Hepatocyte (in vitro differentiated cells): ENCODE measurements at regions not wholly inside any gene's neighbourhood (a gene's known extent, or its start where the extent isn't known, plus 50 kb on each side); places are given as distances from the start of the nearest gene placed in this dataset. TPM values are rescaled to one million over a fixed set of nuclear protein-coding genes. Genes with fewer than 3 reads are reported as not detected.
"Not testable (repeated sequence)": the region's sequence is repeated elsewhere in the genome, so short reads cannot be mapped to it uniquely, and the experiment has no call there.

ENCODE experiments used
- DNase-seq: peaks from one replicate; pipeline ENCODE4 v3.0.0-alpha.2; 2016; ENCODE audit warnings: low spot score
- H2AFZ ChIP-seq: fragments of 200-600 bp; sonication (generic); 2 replicates; pipeline ENCODE4 v1.6.0; 2016; ENCODE audit warnings: antibody characterized with exemption, mild to moderate bottlenecking
- H3K27ac ChIP-seq: fragments of 200-600 bp; sonication (generic); 2 replicates; pipeline ENCODE4 v1.5.1; 2016; ENCODE audit warnings: mild to moderate bottlenecking
- H3K27me3 ChIP-seq: fragments of 200-600 bp; sonication (generic); 2 replicates; pipeline ENCODE4 v1.6.1; 2016
- H3K36me3 ChIP-seq: fragments of 200-600 bp; sonication (generic); replicated peaks from 2 replicates; pipeline ENCODE4 v1.5.1; 2016; ENCODE audit warnings: low read depth; ENCODE audit not compliant: insufficient read depth
- H3K4me1 ChIP-seq: fragments of 200-600 bp; sonication (generic); 2 replicates; pipeline ENCODE4 v1.5.1; 2016; ENCODE audit warnings: mild to moderate bottlenecking, moderate library complexity; ENCODE audit not compliant: insufficient read depth
- H3K4me2 ChIP-seq: fragments of 200-600 bp; sonication (generic); 2 replicates; pipeline ENCODE4 v1.6.0; 2016
- H3K4me3 ChIP-seq: fragments of 200-600 bp; sonication (generic); 2 replicates; pipeline ENCODE4 v1.5.1; 2016; ENCODE audit warnings: mild to moderate bottlenecking
- H3K79me2 ChIP-seq: fragments of 200-600 bp; sonication (generic); 2 replicates; pipeline ENCODE4 v1.6.0; 2017; ENCODE audit warnings: mild to moderate bottlenecking
- H3K9me2 ChIP-seq: fragments of 200-600 bp; sonication (generic); replicated peaks from 2 replicates; pipeline ENCODE4 v1.6.0; 2017; ENCODE audit warnings: mild to moderate bottlenecking; ENCODE audit not compliant: insufficient read depth
- H3K9me3 ChIP-seq: fragments of 200-600 bp; sonication (generic); 2 replicates; pipeline ENCODE4 v1.5.1; 2016; ENCODE audit warnings: low read depth, mild to moderate bottlenecking
- H4K20me1 ChIP-seq: fragments of 200-600 bp; sonication (generic); 2 replicates; pipeline ENCODE4 v1.6.0; 2016; ENCODE audit warnings: mild to moderate bottlenecking; ENCODE audit not compliant: insufficient read depth, poor library complexity, severe bottlenecking
- CTCF ChIP-seq: fragments of 200-600 bp; sonication (generic); IDR thresholded peaks from 2 replicates; pipeline ENCODE4 v1.5.1; 2016; ENCODE audit warnings: antibody characterized with exemption, mild to moderate bottlenecking; ENCODE audit not compliant: poor library complexity
- EZH2 ChIP-seq: fragments of 200-600 bp; sonication (generic); IDR thresholded peaks from 2 replicates; pipeline ENCODE4 v1.6.1; 2016; ENCODE audit warnings: antibody characterized with exemption, mild to moderate bottlenecking, borderline replicate concordance
- EZH2phosphoT487 ChIP-seq: fragments of 200-600 bp; sonication (generic); IDR thresholded peaks from one replicate; pipeline ENCODE4 v1.6.1; 2018; ENCODE audit warnings: antibody characterized with exemption, mild to moderate bottlenecking, low read depth, moderate library complexity; ENCODE audit not compliant: unreplicated experiment, severe bottlenecking
- WGBS: methylation state at CpG from one replicate; pipeline ENCODE4 v1.1.6; 2016; ENCODE audit warnings: low lambda C conversion rate; ENCODE audit errors: missing lambda C conversion rate; 5-methylcytosine and 5-hydroxymethylcytosine counted together
- small RNA-seq: library from RNA; depleted of rRNA; stranded (forward); fragments of <200 nt; gene quantifications from one replicate; pipeline ENCODE3, GENCODE V24; 2014

DNA sequence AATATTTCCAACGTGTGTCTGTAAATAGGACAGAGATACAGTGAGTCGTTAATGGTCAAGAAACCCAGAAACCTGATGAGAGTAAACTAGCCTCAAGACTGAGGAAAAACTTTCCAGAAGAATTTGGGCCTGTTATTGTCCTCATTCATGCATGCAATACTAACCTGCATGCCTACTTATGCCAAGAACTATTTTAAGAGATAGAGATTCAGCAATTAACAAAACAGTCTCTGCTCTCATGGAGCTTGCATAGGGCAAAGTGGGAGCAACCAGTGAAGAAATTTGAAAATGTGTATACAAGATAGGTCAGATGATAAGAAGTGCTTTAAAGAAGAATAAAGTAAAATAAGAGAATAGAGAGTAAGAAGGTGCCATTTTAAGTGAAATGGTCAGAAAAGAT is 66.1 kb upstream of the FRG1 start:
- H3K79me2 ChIP-seq = no peaks in the 10 kb centered on the region
- no peak for DNase-seq
- H3K27ac ChIP-seq = no peak overlapping the region
- no peaks in the 10 kb centered on the region for H3K9me2 ChIP-seq
- H3K27me3 ChIP-seq = no peaks in the 10 kb centered on the region
- H3K4me2 ChIP-seq = no peak overlapping the region
- H3K4me3 ChIP-seq = no peak overlapping the region
- 79% methylated on average over 2 of the region's 2 CpGs for WGBS
- H4K20me1 ChIP-seq = no peaks in the 10 kb centered on the region
- H3K9me3 ChIP-seq = no peaks in the 10 kb centered on the region
- H2AFZ ChIP-seq = no peak overlapping the region
- H3K36me3 ChIP-seq = no peaks in the 10 kb centered on the region
- no peaks in the 10 kb centered on the region for H3K4me1 ChIP-seq
- TF ChIP-seq EZH2phosphoT487 (no peak), EZH2 (no peak), CTCF (no peak)

- not testable (repeated sequence) for H3K27me3 ChIP-seq, H3K27ac ChIP-seq, H3K9me2 ChIP-seq, H3K4me3 ChIP-seq, H2AFZ ChIP-seq, H3K36me3 ChIP-seq, H3K79me2 ChIP-seq, H3K4me2 ChIP-seq, H4K20me1 ChIP-seq, H3K9me3 ChIP-seq, H3K4me1 ChIP-seq
- peak; percentile 7 for DNase-seq
- WGBS = 90% methylated on average over 15 of the region's 15 CpGs
These were observed 59.5 kb upstream of the FRG1 start for GRCh38 chr4:189881190-189881589.

- not testable (repeated sequence) for H3K9me3 ChIP-seq, H3K4me2 ChIP-seq, DNase-seq, H3K4me1 ChIP-seq, H2AFZ ChIP-seq, H3K4me3 ChIP-seq, H3K9me2 ChIP-seq, H3K27ac ChIP-seq, H4K20me1 ChIP-seq, H3K27me3 ChIP-seq, H3K79me2 ChIP-seq, H3K36me3 ChIP-seq
- WGBS = 72% methylated on average over 4 of the region's 4 CpGs
These were observed 52.3 kb upstream of the FRG1 start for GRCh38 chr4:189888407-189888806.

Small RNA genes in the stretch of these regions (small RNA-seq; reads per million reads assigned to genes)
- gene RNU1-51P (not detected), gene RNU7-192P (not detected)
